H9 (cell line): ENCODE measurements at regions not wholly inside any gene's neighbourhood (a gene's known extent, or its start where the extent isn't known, plus 50 kb on each side); places are given as distances from the start of the nearest gene placed in this dataset.

Experiments used
- DNase-seq: peaks from one replicate; pipeline ENCODE4 v3.0.0-alpha.2; 2017
- H2AFZ ChIP-seq: one replicate; pipeline ENCODE4 v1.6.1; 2013; ENCODE audit warnings: mild to moderate bottlenecking, low read length, control low read depth, moderate library complexity
- H2AK5ac ChIP-seq: 2 replicates; pipeline ENCODE4 v1.6.1; 2013; ENCODE audit warnings: low read length, control low read depth, mixed read lengths; ENCODE audit not compliant: insufficient read length
- H2BK120ac ChIP-seq: one replicate; pipeline ENCODE4 v1.6.1; 2013; ENCODE audit warnings: low read depth, mild to moderate bottlenecking, low read length, control low read depth, inconsistent platforms; ENCODE audit not compliant: poor library complexity, severe bottlenecking
- H2BK12ac ChIP-seq: 2 replicates; pipeline ENCODE4 v1.6.1; 2013; ENCODE audit warnings: low read length, control low read depth, mixed read lengths, low read depth; ENCODE audit not compliant: insufficient read length
- H2BK15ac ChIP-seq: 2 replicates; pipeline ENCODE4 v1.6.1; 2013; ENCODE audit warnings: low read depth, low read length, control low read depth
- H2BK20ac ChIP-seq: one replicate; pipeline ENCODE4 v1.6.1; 2013; ENCODE audit warnings: low read depth, mild to moderate bottlenecking, low read length, control low read depth, inconsistent platforms; ENCODE audit not compliant: poor library complexity, severe bottlenecking
- H2BK5ac ChIP-seq: 2 replicates; pipeline ENCODE4 v1.6.1; 2013; ENCODE audit warnings: low read length, control low read depth, mixed read lengths; ENCODE audit not compliant: insufficient read length
- H3K14ac ChIP-seq: 2 replicates; pipeline ENCODE4 v1.6.1; 2013; ENCODE audit warnings: low read length, control low read depth; ENCODE audit not compliant: insufficient read depth
- H3K18ac ChIP-seq: 2 replicates; pipeline ENCODE4 v1.6.1; 2013; ENCODE audit warnings: low read depth, mild to moderate bottlenecking, mixed read lengths, low read length, control low read depth; ENCODE audit not compliant: insufficient read length
- H3K23ac ChIP-seq: 2 replicates; pipeline ENCODE4 v1.6.1; 2013; ENCODE audit warnings: low read length, control low read depth, mixed read lengths, low read depth; ENCODE audit not compliant: insufficient read length
- H3K23me2 ChIP-seq: 2 replicates; pipeline ENCODE4 v1.6.1; 2013; ENCODE audit warnings: low read depth, mild to moderate bottlenecking, mixed read lengths, low read length, control low read depth; ENCODE audit not compliant: insufficient read length, poor library complexity, severe bottlenecking
- H3K27ac ChIP-seq: 2 replicates; pipeline ENCODE4 v1.5.1; 2013; ENCODE audit warnings: low read length, control low read depth, mixed read lengths, low read depth; ENCODE audit not compliant: insufficient read length
- H3K27me3 ChIP-seq: 2 replicates; pipeline ENCODE4 v1.6.1; 2013; ENCODE audit warnings: low read length, control low read depth, inconsistent platforms; ENCODE audit not compliant: insufficient read depth
- H3K4ac ChIP-seq: 2 replicates; pipeline ENCODE4 v1.6.1; 2013; ENCODE audit warnings: low read depth, mild to moderate bottlenecking, control low read depth, inconsistent platforms, low read length, moderate library complexity
- H3K4me1 ChIP-seq: 2 replicates; pipeline ENCODE4 v1.6.1; 2013; ENCODE audit warnings: low read length, control low read depth, inconsistent platforms; ENCODE audit not compliant: insufficient read depth
- H3K4me2 ChIP-seq: 2 replicates; pipeline ENCODE4 v1.6.1; 2013; ENCODE audit warnings: low read length, control low read depth, mixed read lengths; ENCODE audit not compliant: insufficient read length, insufficient read depth
- H3K56ac ChIP-seq: 2 replicates; pipeline ENCODE4 v1.6.1; 2013; ENCODE audit warnings: low read depth, mild to moderate bottlenecking, mixed read lengths, low read length, control low read depth; ENCODE audit not compliant: insufficient read length
- H3K79me1 ChIP-seq: 2 replicates; pipeline ENCODE4 v1.6.1; 2013; ENCODE audit warnings: low read depth, mild to moderate bottlenecking, moderate library complexity, low read length, control low read depth, inconsistent platforms; ENCODE audit not compliant: insufficient read depth, poor library complexity, severe bottlenecking
- H3K79me2 ChIP-seq: 2 replicates; pipeline ENCODE4 v1.6.1; 2013; ENCODE audit warnings: low read length, control low read depth, inconsistent platforms; ENCODE audit not compliant: insufficient read depth
- H3K9ac ChIP-seq: 2 replicates; pipeline ENCODE4 v1.6.1; 2013; ENCODE audit warnings: low read length, control low read depth, mixed read lengths; ENCODE audit not compliant: insufficient read length; ENCODE audit errors: extremely low read depth
- H3K9me3 ChIP-seq: one replicate; pipeline ENCODE4 v1.6.1; 2013; ENCODE audit warnings: low read depth, low read length, inconsistent platforms; ENCODE audit not compliant: control insufficient read depth
- H3T11ph ChIP-seq: one replicate; pipeline ENCODE4 v1.6.1; 2013; ENCODE audit warnings: mild to moderate bottlenecking, low read length, control low read depth, inconsistent platforms
- H4K20me1 ChIP-seq: one replicate; pipeline ENCODE4 v1.6.1; 2013; ENCODE audit not compliant: control insufficient read depth, insufficient read length, insufficient read depth
- H4K5ac ChIP-seq: 2 replicates; pipeline ENCODE4 v1.6.1; 2013; ENCODE audit warnings: low read depth, mild to moderate bottlenecking, mixed read lengths, low read length, control low read depth; ENCODE audit not compliant: insufficient read length
- H4K8ac ChIP-seq: replicated peaks from 2 replicates; pipeline ENCODE4 v1.6.1; 2013; ENCODE audit warnings: low read length, control low read depth, mixed read lengths, low read depth; ENCODE audit not compliant: insufficient read length
- H4K91ac ChIP-seq: 2 replicates; pipeline ENCODE4 v1.6.1; 2013; ENCODE audit warnings: low read depth, mild to moderate bottlenecking, moderate library complexity, mixed read lengths, low read length, control low read depth; ENCODE audit not compliant: insufficient read length
- H3K27ac Mint-ChIP-seq, 3 experiments: 2 replicates in 2 of 3; 3 replicates in 1 of 3; pipeline ENCODE4 v1.8.0; 2020 to 2021; ENCODE audit warnings: mixed read lengths in 3 of 3, mild to moderate bottlenecking in 1 of 3, moderate library complexity in 1 of 3
- H3K27me3 Mint-ChIP-seq: 2 replicates; pipeline ENCODE4 v1.8.0; 2021; ENCODE audit warnings: low read depth, mild to moderate bottlenecking, moderate library complexity, mixed read lengths
- H3K36me3 Mint-ChIP-seq, 3 experiments: 2 replicates in 2 of 3; 3 replicates in 1 of 3; pipeline ENCODE4 v1.8.0; 2020 to 2021; ENCODE audit warnings: low read depth in 3 of 3, mixed read lengths in 3 of 3; ENCODE audit not compliant: insufficient read depth in 1 of 3
- H3K4me1 Mint-ChIP-seq, 2 experiments: 2 replicates each; pipeline ENCODE4 v1.8.0; 2020; ENCODE audit warnings: mixed read lengths in 2 of 2
- H3K4me3 Mint-ChIP-seq, 2 experiments: 2 replicates in 1 of 2; 3 replicates in 1 of 2; pipeline ENCODE4 v1.8.0; 2020 to 2021; ENCODE audit warnings: mild to moderate bottlenecking in 2 of 2, mixed read lengths in 2 of 2, moderate library complexity in 1 of 2
- H3K9me3 Mint-ChIP-seq, 2 experiments: 2 replicates in 1 of 2; 3 replicates in 1 of 2; pipeline ENCODE4 v1.8.0; 2020; ENCODE audit warnings: mild to moderate bottlenecking in 2 of 2, mixed read lengths in 2 of 2, moderate library complexity in 1 of 2
- WGBS: extraction: QIAGEN DNeasy Blood & Tissue Kit; methylation state at CpG from one replicate; pipeline ENCODE4 v1.1.7; 2013; ENCODE audit warnings: missing lambda C conversion rate, low lambda C conversion rate, mixed read lengths; ENCODE audit not compliant: insufficient read length; ENCODE audit errors: extremely low coverage; 5-methylcytosine and 5-hydroxymethylcytosine counted together
- TF ChIP-seq, protein P1 (sequence below): fragments of 200-600 bp; sonication (generic); conservative IDR thresholded peaks from 3 replicates; pipeline ENCODE4 v1.8.0; 2021; ENCODE audit warnings: antibody characterized with exemption, mild to moderate bottlenecking

DNA sequence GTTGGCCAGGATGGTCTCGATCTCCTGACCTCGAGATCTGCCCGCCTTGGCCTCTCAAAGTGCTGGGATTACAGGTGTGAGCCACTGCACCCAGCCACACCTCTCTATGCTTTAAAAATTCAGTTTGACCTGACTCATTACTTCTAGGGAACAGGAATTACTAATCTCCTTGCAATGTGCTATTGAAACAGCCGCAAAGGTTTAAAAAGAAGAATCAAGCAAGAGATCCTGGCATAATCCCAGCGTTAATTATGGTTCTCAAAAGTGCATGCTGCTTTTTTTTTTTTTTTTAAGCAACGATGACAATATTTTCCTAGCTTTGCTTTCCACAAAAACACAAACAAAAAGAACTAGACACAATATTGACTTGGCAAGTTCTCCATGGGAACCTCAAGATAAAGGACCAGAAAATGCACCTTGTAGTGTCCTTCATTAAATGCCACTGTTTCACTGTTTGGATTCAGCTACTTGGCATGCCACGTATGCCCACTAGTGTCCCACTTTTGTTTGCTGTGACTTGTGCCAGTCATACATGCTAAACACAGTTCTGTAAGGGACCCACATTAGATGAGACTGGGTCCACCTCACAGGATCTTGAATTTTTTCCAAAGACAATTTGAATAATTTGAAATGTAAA is 112.6 kb upstream of the PPARGC1A start:
- Histone ChIP-seq H2BK120ac (no peak overlapping the region), H3T11ph (no peak overlapping the region), H3K56ac (no peak overlapping the region), H3K23me2 (no peaks in the 10 kb centered on the region), H3K79me1 (no peaks in the 10 kb centered on the region), H4K91ac (no peak overlapping the region), H3K4me1 (peaks cover 2% of the 10 kb centered on the region; the same call in 1 of the 2 replicates), H2AFZ (no peak overlapping the region), H3K14ac (no peak overlapping the region), H3K23ac (no peak overlapping the region), H2BK20ac (no peak overlapping the region), H4K8ac (no peak overlapping the region), H3K4ac (no peak overlapping the region), H3K79me2 (no peaks in the 10 kb centered on the region), H3K9ac (no peak overlapping the region), H4K20me1 (no peaks in the 10 kb centered on the region), H3K27me3 (no peaks in the 10 kb centered on the region), H3K9me3 (no peaks in the 10 kb centered on the region), H2AK5ac (no peak overlapping the region), H2BK15ac (no peak overlapping the region), H3K27ac (no peak overlapping the region), H3K4me2 (no peak overlapping the region), H4K5ac (no peak overlapping the region), H2BK12ac (no peak overlapping the region), H2BK5ac (no peak overlapping the region), H3K18ac (no peak overlapping the region)
- DNase-seq: no peak
- Mint-ChIP-seq H3K27me3 (peaks cover 1% of the 10 kb centered on the region; the same call in 1 of the 2 replicates), H3K4me3 (no peak overlapping the region), H3K9me3 (no peaks in the 10 kb centered on the region), H3K27ac (no peak overlapping the region), H3K4me1 (peaks cover 22 to 26% of the 10 kb centered on the region in 2 experiments), H3K36me3 (no peaks in the 10 kb centered on the region)
- TF ChIP-seq, protein P1, sequence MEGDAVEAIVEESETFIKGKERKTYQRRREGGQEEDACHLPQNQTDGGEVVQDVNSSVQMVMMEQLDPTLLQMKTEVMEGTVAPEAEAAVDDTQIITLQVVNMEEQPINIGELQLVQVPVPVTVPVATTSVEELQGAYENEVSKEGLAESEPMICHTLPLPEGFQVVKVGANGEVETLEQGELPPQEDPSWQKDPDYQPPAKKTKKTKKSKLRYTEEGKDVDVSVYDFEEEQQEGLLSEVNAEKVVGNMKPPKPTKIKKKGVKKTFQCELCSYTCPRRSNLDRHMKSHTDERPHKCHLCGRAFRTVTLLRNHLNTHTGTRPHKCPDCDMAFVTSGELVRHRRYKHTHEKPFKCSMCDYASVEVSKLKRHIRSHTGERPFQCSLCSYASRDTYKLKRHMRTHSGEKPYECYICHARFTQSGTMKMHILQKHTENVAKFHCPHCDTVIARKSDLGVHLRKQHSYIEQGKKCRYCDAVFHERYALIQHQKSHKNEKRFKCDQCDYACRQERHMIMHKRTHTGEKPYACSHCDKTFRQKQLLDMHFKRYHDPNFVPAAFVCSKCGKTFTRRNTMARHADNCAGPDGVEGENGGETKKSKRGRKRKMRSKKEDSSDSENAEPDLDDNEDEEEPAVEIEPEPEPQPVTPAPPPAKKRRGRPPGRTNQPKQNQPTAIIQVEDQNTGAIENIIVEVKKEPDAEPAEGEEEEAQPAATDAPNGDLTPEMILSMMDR: no peak
- no CpG with 5 or more reads among the region's 7 CpGs for WGBS
